Testis (tissue), 2 donors: ENCODE measurements at regions not wholly inside any gene's neighbourhood (a gene's known extent, or its start where the extent isn't known, plus 50 kb on each side); places are given as distances from the start of the nearest gene placed in this dataset.

Experiments
- DNase-seq: peaks from one replicate; pipeline ENCODE4 v3.0.0-alpha.2; 2019
- H3K27ac ChIP-seq, 2 donors: fragments of 200-600 bp; sonication (generic); one replicate each; pipeline ENCODE4 v1.5.1; 2019
- H3K27me3 ChIP-seq: fragments of 200-600 bp; sonication (generic); one replicate; pipeline ENCODE4 v1.5.1; 2019
- H3K36me3 ChIP-seq: fragments of 200-600 bp; sonication (generic); one replicate; pipeline ENCODE4 v1.5.1; 2017; ENCODE audit warnings: low read depth; ENCODE audit errors: missing control alignments
- H3K4me1 ChIP-seq: fragments of 200-600 bp; sonication (generic); one replicate; pipeline ENCODE4 v1.5.1; 2019
- H3K4me3 ChIP-seq, 2 donors: fragments of 200-600 bp; sonication (generic); one replicate each; pipeline ENCODE4 v1.5.1; 2017 to 2019
- H3K9me3 ChIP-seq: fragments of 200-600 bp; sonication (generic); one replicate; pipeline ENCODE4 v1.5.1; 2017
- CTCF ChIP-seq, 3 experiments: fragments of 450-650 bp in 2 of 3; fragments of 200-600 bp in 1 of 3; sonication (generic) in 1 of 3; IDR thresholded peaks; one replicate each; pipeline ENCODE4 v1.5.1; 2016 to 2019; ENCODE audit warnings: antibody characterized with exemption in 3 of 3, mild to moderate bottlenecking in 2 of 3, moderate library complexity in 1 of 3
- POLR2A ChIP-seq: fragments of 450-650 bp; IDR thresholded peaks from one replicate; pipeline ENCODE4 v1.6.1; 2017; ENCODE audit warnings: antibody characterized with exemption, mild to moderate bottlenecking, moderate library complexity
- WGBS, 2 donors: methylation state at CpG; one replicate each; pipeline ENCODE4 v1.1.5; 2018; 5-methylcytosine and 5-hydroxymethylcytosine counted together
- intact Hi-C: fragments of 100-400 bp; cut with DNase I; formaldehyde crosslinking; loops from one replicate; pipeline ENCODE4 v1.15.1; 2023; ENCODE audit warnings: low total_unique reads

GRCh38 chr5:78726571-78726970, 78.0 kb upstream of the LHFPL2 start:
- WGBS, 2 donors = 96 to 98% methylated on average over 3 of the region's 3 CpGs
- no peak for TF ChIP-seq POLR2A
- H3K27me3 ChIP-seq = no peaks in the 10 kb centered on the region

GRCh38 chr5:78726003-78726402, 77.4 kb upstream of the LHFPL2 start:
- H3K36me3 ChIP-seq = no peaks in the 10 kb centered on the region
- H3K4me1 ChIP-seq = no peaks in the 10 kb centered on the region
- 79 to 100% methylated on average over 3 of the region's 3 CpGs for WGBS, 2 donors
- H3K9me3 ChIP-seq = no peaks in the 10 kb centered on the region
- no peak for TF ChIP-seq POLR2A
- no peak for TF ChIP-seq CTCF (IDR thresholded peaks at IDR 0.05)
- no peak overlapping the region for H3K4me3 ChIP-seq
- no peak overlapping the region for H3K27ac ChIP-seq
- intact Hi-C loops = no loop called here
- H3K27me3 ChIP-seq = no peaks in the 10 kb centered on the region
- DNase-seq = no peak

More at GRCh38 chr5:78726571-78726970, 78.0 kb upstream of the LHFPL2 start:
- intact Hi-C loops = no loop called here
- no peak for DNase-seq
- no peaks in the 10 kb centered on the region for H3K36me3 ChIP-seq
- no peaks in the 10 kb centered on the region for H3K9me3 ChIP-seq
- no peaks in the 10 kb centered on the region for H3K4me1 ChIP-seq
- H3K27ac ChIP-seq = no peak overlapping the region
- H3K4me3 ChIP-seq = no peak overlapping the region

GRCh38 chr5:78724061-78724460, 75.5 kb upstream of the LHFPL2 start:
- H3K36me3 ChIP-seq = no peaks in the 10 kb centered on the region
- DNase-seq = no peak
- intact Hi-C loops = no loop called here
- TF ChIP-seq POLR2A (no peak), CTCF (IDR thresholded peaks at IDR 0.05) (no peak)
- no peak overlapping the region for H3K27ac ChIP-seq
- no peaks in the 10 kb centered on the region for H3K4me1 ChIP-seq
- H3K4me3 ChIP-seq = no peak overlapping the region
- H3K27me3 ChIP-seq = no peaks in the 10 kb centered on the region
- no peaks in the 10 kb centered on the region for H3K9me3 ChIP-seq

GRCh38 chr5:78720997-78721396, 72.4 kb upstream of the LHFPL2 start:
- Histone ChIP-seq H3K27ac (no peak overlapping the region), H3K36me3 (no peaks in the 10 kb centered on the region), H3K27me3 (no peaks in the 10 kb centered on the region), H3K4me1 (no peaks in the 10 kb centered on the region), H3K4me3 (no peak overlapping the region), H3K9me3 (no peaks in the 10 kb centered on the region)
- 64 to 77% methylated on average over 5 of the region's 5 CpGs for WGBS, 2 donors
- DNase-seq = no peak
- intact Hi-C loops = no loop called here
- no peak for TF ChIP-seq POLR2A
- TF ChIP-seq CTCF (IDR thresholded peaks at IDR 0.05) = no peak

- Histone ChIP-seq H3K4me3 (no peak overlapping the region), H3K27ac (no peak overlapping the region), H3K9me3 (no peaks in the 10 kb centered on the region), H3K4me1 (no peaks in the 10 kb centered on the region), H3K36me3 (no peaks in the 10 kb centered on the region), H3K27me3 (no peaks in the 10 kb centered on the region)
- no peak for DNase-seq
- WGBS, 2 donors = 55 to 64% methylated on average over 8 to 9 of the region's 9 CpGs
- intact Hi-C loops = no loop called here
- TF ChIP-seq CTCF (IDR thresholded peaks at IDR 0.05) (no peak), POLR2A (no peak)
Measured at GRCh38 chr5:78720227-78720985, 71.8 kb upstream of the LHFPL2 start.
